HCT116 (cell line): ENCODE measurements at regions not wholly inside any gene's neighbourhood (a gene's known extent, or its start where the extent isn't known, plus 50 kb on each side); places are given as distances from the start of the nearest gene placed in this dataset.

Experiments used
- ATAC-seq: fragments of 200-7000 bp; cut with Tn5 transposase; 2 replicates; pipeline ENCODE4 v1.9.1; 2020; ENCODE audit warnings: mild to moderate bottlenecking, moderate library complexity
- BruUV-seq: library from RNA; stranded (reverse); fragments of 400-500 nt; replicated peaks from 2 replicates; lab custom pipeline; 2021; lab: Mats Ljungman, UMichigan
- CTCF ChIA-PET: fragments of 300-600 bp; sonication (Branson Sonifier 250); formaldehyde crosslinking; loops from one replicate; lab custom pipeline; 2021; ENCODE audit warnings: antibody characterized with exemption; lab: Charles Lee
- POLR2A ChIA-PET: fragments of 300-600, 350-600 bp; sonication (Branson Sonifier 250); formaldehyde crosslinking; loops from one replicate; lab custom pipeline; 2021; ENCODE audit warnings: antibody characterized with exemption; lab: Charles Lee
- RAD21 ChIA-PET, 2 experiments: fragments of 300-600 bp; sonication (Branson Sonifier 250); formaldehyde crosslinking; loops; one replicate each; lab custom pipeline; 2023; ENCODE audit warnings: low total read pairs in 2 of 2; ENCODE audit not compliant: uncharacterized antibody in 2 of 2, unreplicated experiment in 2 of 2, low non-redundant PET in 1 of 2; lab: Charles Lee
- DNase-seq: peaks from one replicate; pipeline ENCODE4 v3.0.0-alpha.2; 2010; ENCODE audit warnings: low read depth, low spot score
- H2AFZ ChIP-seq: fragments of 200-600 bp; shearing (Covaris generic), sonication (generic); 2 replicates; pipeline ENCODE4 v1.6.1; 2017; ENCODE audit warnings: low read depth, mixed run types, mixed read lengths, antibody characterized with exemption, low read length; ENCODE audit not compliant: poor library complexity, severe bottlenecking
- H3K27ac ChIP-seq: 2 replicates; pipeline ENCODE4 v1.5.1; 2012; ENCODE audit warnings: low read depth, low read length
- H3K27me3 ChIP-seq: fragments of 200-600 bp; sonication (generic); 2 replicates; pipeline ENCODE4 v1.6.1; 2016; ENCODE audit warnings: mixed run types, low read length, mixed read lengths; ENCODE audit not compliant: insufficient read depth
- H3K36me3 ChIP-seq, 2 experiments: fragments of 200-500 bp in 1 of 2; fragments of 200-600 bp in 1 of 2; sonication (Bioruptor generic) in 1 of 2; sonication (generic) in 1 of 2; 2 replicates each; pipeline versions ENCODE4 v1.5.1 to v1.6.1; 2014 to 2016; ENCODE audit warnings: low read length in 2 of 2, inconsistent platforms in 1 of 2, mixed read lengths in 1 of 2, mixed run types in 1 of 2; ENCODE audit not compliant: insufficient read depth in 2 of 2, control insufficient read depth in 1 of 2
- H3K4me1 ChIP-seq, 2 experiments: fragments of 200-600 bp in 1 of 2; sonication (generic) in 1 of 2; 2 replicates each; pipeline versions ENCODE4 v1.5.1 to v1.6.1; 2012 to 2017; ENCODE audit warnings: low read length in 2 of 2, inconsistent platforms in 1 of 2, mild to moderate bottlenecking in 1 of 2, mixed read lengths in 1 of 2, mixed run types in 1 of 2, moderate library complexity in 1 of 2; ENCODE audit not compliant: insufficient read depth in 2 of 2, control insufficient read depth in 1 of 2
- H3K4me2 ChIP-seq: fragments of 200-600 bp; sonication (generic); 2 replicates; pipeline ENCODE4 v1.6.1; 2017; ENCODE audit warnings: mixed run types, low read length, mixed read lengths
- H3K4me3 ChIP-seq, 2 experiments: fragments of 200-600 bp in 1 of 2; sonication (generic) in 1 of 2; replicated peaks in 1 of 2; 2 replicates each; pipeline ENCODE4 v1.5.1; 2011 to 2016; ENCODE audit warnings: low read length in 2 of 2, control low read depth in 1 of 2, low read depth in 1 of 2, mild to moderate bottlenecking in 1 of 2, mixed read lengths in 1 of 2, mixed run types in 1 of 2
- H3K79me2 ChIP-seq: fragments of 200-600 bp; sonication (generic); 2 replicates; pipeline ENCODE4 v1.6.1; 2017; ENCODE audit warnings: mild to moderate bottlenecking, mixed run types, low read length, moderate library complexity, mixed read lengths; ENCODE audit not compliant: insufficient read depth
- H3K9ac ChIP-seq: fragments of 200-600 bp; sonication (generic); 2 replicates; pipeline ENCODE4 v1.6.1; 2016; ENCODE audit warnings: low read length, mixed read lengths
- H3K9me2 ChIP-seq: fragments of 200-600 bp; sonication (generic), shearing (Covaris generic); 2 replicates; pipeline ENCODE4 v1.6.1; 2017; ENCODE audit warnings: mixed run types, mild to moderate bottlenecking, moderate library complexity; ENCODE audit not compliant: insufficient read depth
- H3K9me3 ChIP-seq, 2 experiments: fragments of 200-500 bp in 1 of 2; fragments of 200-600 bp in 1 of 2; sonication (Bioruptor generic) in 1 of 2; sonication (generic) in 1 of 2; 2 replicates each; pipeline ENCODE4 v1.6.1; 2014 to 2017; ENCODE audit warnings: low read length in 2 of 2, mixed read lengths in 2 of 2, inconsistent platforms in 1 of 2, low read depth in 1 of 2, mild to moderate bottlenecking in 1 of 2, mixed run types in 1 of 2, moderate library complexity in 1 of 2; ENCODE audit not compliant: control insufficient read depth in 1 of 2, insufficient read depth in 1 of 2
- H4K20me1 ChIP-seq: fragments of 200-600 bp; sonication (generic), shearing (Covaris generic); 2 replicates; pipeline ENCODE4 v1.6.1; 2017; ENCODE audit warnings: mixed run types, mild to moderate bottlenecking, moderate library complexity; ENCODE audit not compliant: insufficient read depth
- CEBPB ChIP-seq: IDR thresholded peaks from 2 replicates; pipeline ENCODE4 v1.6.1; 2012; ENCODE audit warnings: low read depth
- ELF1 ChIP-seq: IDR thresholded peaks from 2 replicates; pipeline ENCODE4 v1.6.1; 2012; ENCODE audit warnings: low read depth, borderline replicate concordance
- EZH2 ChIP-seq: fragments of 200-600 bp; sonication (generic); IDR thresholded peaks from 2 replicates; pipeline ENCODE4 v1.6.1; 2017; ENCODE audit warnings: antibody characterized with exemption, mixed run types
- EZH2phosphoT487 ChIP-seq: fragments of 200-600 bp; IDR thresholded peaks from 2 replicates; pipeline ENCODE4 v1.6.1; 2018; ENCODE audit warnings: antibody characterized with exemption, borderline replicate concordance
- FOSL1 ChIP-seq: IDR thresholded peaks from 2 replicates; pipeline ENCODE4 v1.6.1; 2012; ENCODE audit warnings: low read depth
- JUND ChIP-seq: IDR thresholded peaks from 2 replicates; pipeline ENCODE4 v1.6.1; 2012
- REST ChIP-seq: IDR thresholded peaks from 2 replicates; pipeline ENCODE4 v1.6.1; 2012; ENCODE audit warnings: low read depth
- YY1 ChIP-seq: IDR thresholded peaks from 2 replicates; pipeline ENCODE4 v1.6.1; 2011; ENCODE audit warnings: low read length, low read depth, moderate library complexity, mild to moderate bottlenecking; ENCODE audit not compliant: insufficient replicate concordance; ENCODE audit errors: extremely low read depth
- ZFX ChIP-seq: fragments of 450-650 bp; IDR thresholded peaks from 2 replicates; pipeline ENCODE4 v1.6.1; 2017
- intact Hi-C: fragments of 100-400 bp; cut with micrococcal nuclease; formaldehyde crosslinking; loops from 2 replicates; pipeline ENCODE4 v1.10.0; 2022
- TF ChIP-seq, protein P1 (sequence below): IDR thresholded peaks from 2 replicates; pipeline ENCODE4 v1.6.1; 2012
- TF ChIP-seq, protein P2 (sequence below): IDR thresholded peaks from 2 replicates; pipeline ENCODE4 v1.6.1; 2012
- TF ChIP-seq, protein P3 (sequence below): IDR thresholded peaks from 2 replicates; pipeline ENCODE4 v1.6.1; 2011; ENCODE audit warnings: mild to moderate bottlenecking, low read length, moderate library complexity; ENCODE audit not compliant: insufficient replicate concordance; ENCODE audit errors: extremely low read depth

DNA sequence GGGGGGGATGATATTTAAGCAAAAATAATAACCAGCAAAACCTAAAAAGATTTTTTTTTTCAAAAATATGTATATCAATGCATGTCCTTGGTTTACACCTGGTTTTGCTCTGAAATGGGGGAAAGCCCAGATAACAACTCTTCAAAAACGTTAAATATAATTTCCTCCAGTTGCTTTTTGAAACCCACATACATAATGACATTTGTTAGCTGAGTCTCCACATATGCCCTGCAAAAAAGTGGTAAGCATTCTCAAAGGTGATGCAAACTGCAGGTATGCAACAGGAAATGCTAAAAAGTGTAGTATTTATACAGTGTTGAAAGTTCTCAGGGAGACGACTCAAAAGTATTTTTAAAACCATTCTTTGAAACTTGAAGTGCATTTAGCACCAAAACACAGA lies 258.6 kb downstream of the ZEB2 start:
- ChIA-PET CTCF (no interaction called here), POLR2A (no interaction called here), RAD21 (no interaction called here)
- H3K4me2 ChIP-seq = no peak overlapping the region
- H3K9me2 ChIP-seq = no peaks in the 10 kb centered on the region
- H3K36me3 ChIP-seq = no peaks in the 10 kb centered on the region
- no peaks in the 10 kb centered on the region for H3K79me2 ChIP-seq
- TF ChIP-seq YY1 = no peak
- TF ChIP-seq, protein P1, sequence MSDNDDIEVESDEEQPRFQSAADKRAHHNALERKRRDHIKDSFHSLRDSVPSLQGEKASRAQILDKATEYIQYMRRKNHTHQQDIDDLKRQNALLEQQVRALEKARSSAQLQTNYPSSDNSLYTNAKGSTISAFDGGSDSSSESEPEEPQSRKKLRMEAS = no peak
- TF ChIP-seq REST = no peak
- no peak for TF ChIP-seq ELF1
- no peak for TF ChIP-seq EZH2phosphoT487
- no peak for TF ChIP-seq EZH2
- TF ChIP-seq, protein P2, sequence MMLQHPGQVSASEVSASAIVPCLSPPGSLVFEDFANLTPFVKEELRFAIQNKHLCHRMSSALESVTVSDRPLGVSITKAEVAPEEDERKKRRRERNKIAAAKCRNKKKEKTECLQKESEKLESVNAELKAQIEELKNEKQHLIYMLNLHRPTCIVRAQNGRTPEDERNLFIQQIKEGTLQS = no peak
- TF ChIP-seq JUND = no peak
- TF ChIP-seq ZFX = no peak
- no peak for TF ChIP-seq FOSL1
- TF ChIP-seq, protein P3, sequence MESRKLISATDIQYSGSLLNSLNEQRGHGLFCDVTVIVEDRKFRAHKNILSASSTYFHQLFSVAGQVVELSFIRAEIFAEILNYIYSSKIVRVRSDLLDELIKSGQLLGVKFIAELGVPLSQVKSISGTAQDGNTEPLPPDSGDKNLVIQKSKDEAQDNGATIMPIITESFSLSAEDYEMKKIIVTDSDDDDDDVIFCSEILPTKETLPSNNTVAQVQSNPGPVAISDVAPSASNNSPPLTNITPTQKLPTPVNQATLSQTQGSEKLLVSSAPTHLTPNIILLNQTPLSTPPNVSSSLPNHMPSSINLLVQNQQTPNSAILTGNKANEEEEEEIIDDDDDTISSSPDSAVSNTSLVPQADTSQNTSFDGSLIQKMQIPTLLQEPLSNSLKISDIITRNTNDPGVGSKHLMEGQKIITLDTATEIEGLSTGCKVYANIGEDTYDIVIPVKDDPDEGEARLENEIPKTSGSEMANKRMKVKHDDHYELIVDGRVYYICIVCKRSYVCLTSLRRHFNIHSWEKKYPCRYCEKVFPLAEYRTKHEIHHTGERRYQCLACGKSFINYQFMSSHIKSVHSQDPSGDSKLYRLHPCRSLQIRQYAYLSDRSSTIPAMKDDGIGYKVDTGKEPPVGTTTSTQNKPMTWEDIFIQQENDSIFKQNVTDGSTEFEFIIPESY = no peak
- TF ChIP-seq CEBPB = no peak
- H2AFZ ChIP-seq = no peak overlapping the region
- no peak overlapping the region for H3K4me3 ChIP-seq
- H3K4me1 ChIP-seq = no peaks in the 10 kb centered on the region
- H3K27me3 ChIP-seq = no peaks in the 10 kb centered on the region
- ATAC-seq = no peak
- no peak for DNase-seq
- no peak overlapping the region for H3K9ac ChIP-seq
- H3K9me3 ChIP-seq = 0 out of 4 replicates have a peak, but pooled peaks cover 0 to 8% of the 10 kb centered on the region in 2 experiments
- H4K20me1 ChIP-seq = no peaks in the 10 kb centered on the region
- no peak overlapping the region for H3K27ac ChIP-seq
- BruUV-seq = no TSS peak
- intact Hi-C loops = no loop called here
